IMR-90 (cell line): ENCODE measurements at regions not wholly inside any gene's neighbourhood (a gene's known extent, or its start where the extent isn't known, plus 50 kb on each side); places are given as distances from the start of the nearest gene placed in this dataset.
"Not testable (repeated sequence)": the region's sequence is repeated elsewhere in the genome, so short reads cannot be mapped to it uniquely, and the experiment has no call there.

Experiments used
- ATAC-seq: fragments of 200-7000 bp; cut with Tn5 transposase; 2 replicates; pipeline ENCODE4 v1.9.1; 2020; ENCODE audit warnings: low read depth, mild to moderate bottlenecking, moderate library complexity
- BruUV-seq: library from RNA; stranded (reverse); fragments of 400-500 nt; replicated peaks from 2 replicates; lab custom pipeline; 2021; lab: Mats Ljungman, UMichigan
- CTCF ChIA-PET: fragments of 300-600 bp; formaldehyde crosslinking; extraction: SDS; loops from one replicate; lab custom pipeline; 2021; ENCODE audit warnings: antibody characterized with exemption; lab: Yijun Ruan, JAX
- POLR2A ChIA-PET: fragments of 300-600 bp; sonication (Branson Sonifier 250); formaldehyde crosslinking; loops from one replicate; lab custom pipeline; 2022; ENCODE audit warnings: antibody characterized with exemption; ENCODE audit not compliant: unreplicated experiment; lab: Charles Lee
- DNase-seq: peaks from one replicate; pipeline ENCODE4 v3.0.0; 2013
- H2AFZ ChIP-seq: replicated peaks from 2 replicates; pipeline ENCODE3; 2013; ENCODE audit warnings: low read length, mild to moderate bottlenecking; ENCODE audit not compliant: poor library complexity
- H2AK5ac ChIP-seq: 2 replicates; pipeline ENCODE4 v1.6.1; 2013; ENCODE audit warnings: low read depth, low read length, inconsistent platforms
- H2AK9ac ChIP-seq: replicated peaks from 2 replicates; pipeline ENCODE3; 2013; ENCODE audit warnings: mild to moderate bottlenecking, low read depth, low read length, moderate library complexity; ENCODE audit not compliant: poor library complexity
- H2BK120ac ChIP-seq: 2 replicates; pipeline ENCODE4 v1.6.1; 2013; ENCODE audit warnings: low read depth, low read length, inconsistent platforms
- H2BK15ac ChIP-seq: 3 replicates; pipeline ENCODE4 v1.6.1; 2013; ENCODE audit warnings: low read depth, low read length, inconsistent platforms
- H2BK20ac ChIP-seq: 2 replicates; pipeline ENCODE4 v1.6.1; 2013; ENCODE audit warnings: low read depth, mild to moderate bottlenecking, inconsistent platforms, low read length, moderate library complexity
- H2BK5ac ChIP-seq: 2 replicates; pipeline ENCODE4 v1.6.1; 2013; ENCODE audit warnings: mild to moderate bottlenecking, low read depth, low read length, inconsistent platforms; ENCODE audit not compliant: poor library complexity, severe bottlenecking
- H3K14ac ChIP-seq: replicated peaks from 2 replicates; pipeline ENCODE4 v1.6.1; 2013; ENCODE audit warnings: low read depth, low read length, inconsistent platforms
- H3K18ac ChIP-seq: 2 replicates; pipeline ENCODE4 v1.6.1; 2013; ENCODE audit warnings: low read depth, low read length, control low read depth
- H3K23ac ChIP-seq: 2 replicates; pipeline ENCODE4 v1.6.1; 2013; ENCODE audit warnings: low read depth, low read length, inconsistent platforms
- H3K27ac ChIP-seq: 2 replicates; pipeline ENCODE4 v1.5.1; 2013; ENCODE audit warnings: mild to moderate bottlenecking, control low read depth, low read length; ENCODE audit not compliant: insufficient read depth
- H3K27me3 ChIP-seq: 2 replicates; pipeline ENCODE4 v1.6.1; 2013; ENCODE audit warnings: low read length; ENCODE audit not compliant: control insufficient read depth, insufficient read depth
- H3K36me3 ChIP-seq: 2 replicates; pipeline ENCODE4 v1.6.1; 2013; ENCODE audit warnings: low read length, mixed read lengths; ENCODE audit not compliant: control insufficient read depth, insufficient read depth
- H3K4ac ChIP-seq: 2 replicates; pipeline ENCODE4 v1.6.1; 2013; ENCODE audit warnings: low read depth, low read length, inconsistent platforms
- H3K4me1 ChIP-seq: 2 replicates; pipeline ENCODE4 v1.6.1; 2013; ENCODE audit warnings: low read length, mixed read lengths; ENCODE audit not compliant: control insufficient read depth, insufficient read depth
- H3K4me2 ChIP-seq: 2 replicates; pipeline ENCODE4 v1.6.1; 2013; ENCODE audit warnings: low read depth, mild to moderate bottlenecking, control low read depth, low read length, moderate library complexity
- H3K4me3 ChIP-seq: 2 replicates; pipeline ENCODE4 v1.5.1; 2013; ENCODE audit warnings: low read depth, mild to moderate bottlenecking, control low read depth, low read length, moderate library complexity; ENCODE audit not compliant: insufficient read depth
- H3K56ac ChIP-seq: 2 replicates; pipeline ENCODE4 v1.6.1; 2013; ENCODE audit warnings: low read length, inconsistent platforms; ENCODE audit not compliant: insufficient read depth; ENCODE audit errors: extremely low read depth
- H3K79me1 ChIP-seq, 2 experiments: 2 replicates each; pipeline ENCODE4 v1.6.1; 2013; ENCODE audit warnings: low read length in 2 of 2, inconsistent platforms in 1 of 2, low read depth in 1 of 2
- H3K9ac ChIP-seq: 2 replicates; pipeline ENCODE4 v1.6.1; 2013; ENCODE audit warnings: low read depth, low read length, control low read depth
- H3K9me1 ChIP-seq: 2 replicates; pipeline ENCODE4 v1.6.1; 2013; ENCODE audit warnings: low read length, inconsistent platforms; ENCODE audit not compliant: insufficient read depth
- H3K9me3 ChIP-seq: 2 replicates; pipeline ENCODE4 v1.6.1; 2013; ENCODE audit warnings: low read length; ENCODE audit not compliant: control insufficient read depth, insufficient read depth
- H4K20me1 ChIP-seq: 2 replicates; pipeline ENCODE4 v1.6.1; 2013; ENCODE audit warnings: low read length, inconsistent platforms; ENCODE audit not compliant: insufficient read depth
- H4K5ac ChIP-seq: 2 replicates; pipeline ENCODE4 v1.6.1; 2013; ENCODE audit warnings: mild to moderate bottlenecking, low read depth, low read length, control low read depth
- H4K8ac ChIP-seq, 2 experiments: 2 replicates each; pipeline ENCODE4 v1.6.1; 2013; ENCODE audit warnings: low read depth in 2 of 2, low read length in 2 of 2, control low read depth in 1 of 2, inconsistent platforms in 1 of 2
- H4K91ac ChIP-seq: 2 replicates; pipeline ENCODE4 v1.6.1; 2013; ENCODE audit warnings: low read depth, low read length, inconsistent platforms; ENCODE audit not compliant: insufficient read depth
- RCOR1 ChIP-seq: IDR thresholded peaks from 2 replicates; pipeline ENCODE4 v1.6.1; 2012; ENCODE audit warnings: mild to moderate bottlenecking, low read length, improper control_type of control experiment; ENCODE audit not compliant: insufficient replicate concordance
- RFX5 ChIP-seq: IDR thresholded peaks from 2 replicates; pipeline ENCODE4 v1.8.0; 2012; ENCODE audit warnings: low read depth, mild to moderate bottlenecking, low read length, moderate library complexity
- WGBS, 2 experiments: methylation state at CpG; one replicate each; pipeline versions ENCODE4 v1.1.5 to v1.1.7; 2013; ENCODE audit warnings: missing lambda C conversion rate in 2 of 2; ENCODE audit not compliant: insufficient read length in 1 of 2; ENCODE audit errors: extremely low coverage in 2 of 2; 5-methylcytosine and 5-hydroxymethylcytosine counted together
- dilution Hi-C: fragments of 300-500 bp; cut with HindIII; formaldehyde crosslinking; loops from one replicate; pipeline ENCODE4 v1.14.3; 2018; ENCODE audit warnings: low sequenced_read_pairs; ENCODE audit not compliant: unreplicated experiment
- in situ Hi-C: fragments of 300-500 bp; cut with MboI; formaldehyde crosslinking; loops from 3 replicates; pipeline ENCODE4 v1.14.3; 2019; ENCODE audit warnings: low sequenced_read_pairs, inconsistent platforms, mixed read lengths
- intact Hi-C: fragments of 100-400 bp; cut with micrococcal nuclease; formaldehyde crosslinking; loops from 2 replicates; pipeline ENCODE4 v1.10.0; 2022
- TF ChIP-seq, protein P1 (sequence below): conservative IDR thresholded peaks from 2 replicates; pipeline ENCODE4 v1.5.1; 2012; ENCODE audit warnings: mild to moderate bottlenecking, low read depth, low read length, improper control_type of control experiment

DNA sequence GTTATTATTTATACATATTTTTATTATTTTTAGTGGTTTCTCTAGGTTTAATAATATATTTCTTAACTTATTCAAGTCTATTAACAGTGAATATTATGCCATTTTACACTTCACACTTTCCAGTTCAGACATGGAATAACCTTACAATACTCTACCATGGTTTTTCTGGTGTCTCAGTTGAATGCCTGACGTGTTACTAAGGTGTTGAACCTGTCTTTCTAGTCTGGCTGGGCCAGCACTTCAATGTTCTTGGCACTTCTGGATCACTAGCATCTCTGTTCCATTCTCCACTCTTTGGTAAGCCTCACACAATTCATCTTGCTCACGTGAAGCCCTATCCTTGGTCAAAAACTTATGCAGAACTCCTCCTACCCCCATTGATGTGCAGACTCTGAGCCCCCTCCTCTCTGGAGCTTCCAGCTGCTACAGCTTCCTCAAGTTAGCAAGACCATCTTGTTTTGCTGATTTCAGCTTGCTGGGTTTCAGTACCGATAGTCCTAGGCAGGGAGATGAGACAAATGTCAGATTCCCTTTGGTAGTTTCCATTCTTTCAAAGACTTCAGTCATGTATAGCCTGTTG is 243.1 kb downstream of the FBXO4 start:
- Histone ChIP-seq H3K36me3 (no peaks in the 10 kb centered on the region), H3K27me3 (no peaks in the 10 kb centered on the region), H2BK15ac (no peak overlapping the region), H4K5ac (no peak overlapping the region), H3K9me3 (no peaks in the 10 kb centered on the region), H2BK120ac (no peak overlapping the region), H2AK5ac (no peak overlapping the region), H2BK5ac (no peak overlapping the region), H4K8ac (no peak overlapping the region), H4K20me1 (no peaks in the 10 kb centered on the region), H3K18ac (no peak overlapping the region), H3K4me3 (no peak overlapping the region), H2BK20ac (no peak overlapping the region), H3K27ac (no peak overlapping the region), H3K9me1 (no peaks in the 10 kb centered on the region), H3K4me1 (no peaks in the 10 kb centered on the region), H3K9ac (no peak overlapping the region), H3K4ac (no peak overlapping the region), H3K14ac (no peak overlapping the region), H3K56ac (no peak overlapping the region), H3K4me2 (no peak overlapping the region), H2AK9ac (no peak overlapping the region), H3K79me1 (no peaks in the 10 kb centered on the region), H2AFZ (no peak overlapping the region), H3K23ac (no peak overlapping the region), H4K91ac (no peak overlapping the region)
- ChIA-PET POLR2A (no interaction called here), CTCF (no interaction called here)
- no peak for TF ChIP-seq RFX5
- TF ChIP-seq RCOR1 = no peak
- TF ChIP-seq, protein P1, sequence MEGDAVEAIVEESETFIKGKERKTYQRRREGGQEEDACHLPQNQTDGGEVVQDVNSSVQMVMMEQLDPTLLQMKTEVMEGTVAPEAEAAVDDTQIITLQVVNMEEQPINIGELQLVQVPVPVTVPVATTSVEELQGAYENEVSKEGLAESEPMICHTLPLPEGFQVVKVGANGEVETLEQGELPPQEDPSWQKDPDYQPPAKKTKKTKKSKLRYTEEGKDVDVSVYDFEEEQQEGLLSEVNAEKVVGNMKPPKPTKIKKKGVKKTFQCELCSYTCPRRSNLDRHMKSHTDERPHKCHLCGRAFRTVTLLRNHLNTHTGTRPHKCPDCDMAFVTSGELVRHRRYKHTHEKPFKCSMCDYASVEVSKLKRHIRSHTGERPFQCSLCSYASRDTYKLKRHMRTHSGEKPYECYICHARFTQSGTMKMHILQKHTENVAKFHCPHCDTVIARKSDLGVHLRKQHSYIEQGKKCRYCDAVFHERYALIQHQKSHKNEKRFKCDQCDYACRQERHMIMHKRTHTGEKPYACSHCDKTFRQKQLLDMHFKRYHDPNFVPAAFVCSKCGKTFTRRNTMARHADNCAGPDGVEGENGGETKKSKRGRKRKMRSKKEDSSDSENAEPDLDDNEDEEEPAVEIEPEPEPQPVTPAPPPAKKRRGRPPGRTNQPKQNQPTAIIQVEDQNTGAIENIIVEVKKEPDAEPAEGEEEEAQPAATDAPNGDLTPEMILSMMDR = no peak
- dilution Hi-C loops (no loop called here), in situ Hi-C loops (no loop called here), intact Hi-C loops (no loop called here)
- WGBS, 2 experiments = 0% methylated on average over 2 of the region's 3 CpGs; no CpG with 5 or more reads in 1 of the 2 experiments
- ATAC-seq (no peak), DNase-seq (no peak)
- BruUV-seq = no TSS peak

DNA sequence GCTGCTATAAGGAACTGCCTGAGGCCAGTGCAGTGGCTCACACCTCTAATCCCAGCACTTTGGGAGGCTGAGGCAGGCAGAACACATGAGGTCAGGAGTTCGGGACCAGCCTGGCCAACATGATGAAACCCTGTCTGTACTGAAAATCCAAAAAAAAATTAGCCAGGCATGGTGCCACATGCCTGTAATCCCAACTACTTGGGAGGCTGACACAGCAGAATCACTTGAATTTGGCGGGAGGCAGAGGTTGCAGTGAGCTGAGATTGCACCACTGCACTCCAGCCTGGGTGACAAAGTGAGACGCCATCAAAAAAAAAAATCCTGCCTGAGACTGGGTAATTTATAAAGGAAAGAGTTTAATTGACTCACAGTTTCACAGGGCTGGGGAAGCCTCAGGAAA is 247.1 kb upstream of the GHR start:
- H3K18ac ChIP-seq, H2BK5ac ChIP-seq, H2AK5ac ChIP-seq, POLR2A ChIA-PET, H3K4me2 ChIP-seq, H2BK20ac ChIP-seq, H3K9me1 ChIP-seq, H3K9me3 ChIP-seq, H2AFZ ChIP-seq, dilution Hi-C loops, H2BK120ac ChIP-seq, H3K23ac ChIP-seq, H3K9ac ChIP-seq, H2AK9ac ChIP-seq, H3K4me3 ChIP-seq, H2BK15ac ChIP-seq, intact Hi-C loops, ATAC-seq, H4K8ac ChIP-seq, H4K20me1 ChIP-seq, H3K36me3 ChIP-seq, H3K56ac ChIP-seq, H3K14ac ChIP-seq, in situ Hi-C loops, H3K79me1 ChIP-seq, H3K4me1 ChIP-seq, H3K27ac ChIP-seq, DNase-seq, CTCF ChIA-PET, H4K5ac ChIP-seq, H4K91ac ChIP-seq, H3K4ac ChIP-seq, H3K27me3 ChIP-seq, BruUV-seq: not testable (repeated sequence)
- no CpG with 5 or more reads among the region's 3 CpGs for WGBS, 2 experiments
